ENCODE measurements at regions not wholly inside any gene's neighbourhood (a gene's known extent, or its start where the extent isn't known, plus 50 kb on each side); places are given as distances from the start of the nearest gene placed in this dataset.

DNA sequence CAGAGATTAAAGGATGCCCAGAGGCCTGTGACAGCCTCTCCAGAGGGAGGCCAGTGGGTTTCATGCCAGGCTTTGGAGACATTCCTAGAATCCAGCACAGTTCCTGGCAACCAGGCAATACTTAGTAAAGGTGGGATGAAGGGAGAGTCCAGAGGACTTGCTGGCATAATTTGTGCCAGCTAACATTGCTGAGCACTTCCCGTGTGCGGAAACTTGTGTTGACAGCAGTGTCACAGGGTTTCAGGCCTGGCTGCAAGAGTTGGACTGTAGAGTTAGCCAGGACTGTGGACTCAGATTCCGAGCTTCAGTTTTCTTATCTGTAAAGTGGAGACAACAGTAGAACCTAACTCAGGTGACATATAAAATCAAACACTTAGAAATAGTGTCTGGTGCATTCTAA is 141.7 kb downstream of the SALL1 start:
- H3K4me3 ChIP-seq = no peak overlapping the region

DNA sequence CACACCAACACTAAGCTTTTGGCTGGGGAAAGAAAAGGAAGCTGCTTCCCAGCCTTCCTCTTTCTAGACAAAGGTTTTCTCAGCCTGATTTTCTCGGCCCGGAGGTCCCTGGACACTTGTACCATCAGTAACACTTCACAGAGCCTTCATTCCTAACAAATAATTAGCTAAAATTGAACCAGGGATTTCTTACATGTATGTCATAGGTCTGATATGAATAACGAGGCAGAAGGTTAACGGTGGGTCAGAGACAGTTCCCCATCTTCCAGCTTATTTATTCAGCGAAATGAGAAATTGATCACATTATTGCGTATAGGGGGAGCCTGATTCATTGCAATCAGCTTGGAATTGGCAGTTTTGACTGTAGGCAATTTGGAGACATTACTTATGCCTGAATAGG is 142.5 kb downstream of the SALL1 start:
- Histone ChIP-seq H3K4me1 (no peaks in the 10 kb centered on the region), H3K27me3 (no peaks in the 10 kb centered on the region), H3K36me3 (no peaks in the 10 kb centered on the region), H3K27ac (no peak overlapping the region), H3K4me3 (no peak overlapping the region), H3K9me3 (peaks cover 0 to 25% (median 7%) of the 10 kb centered on the region in 4 donors)
- TF ChIP-seq EP300 (IDR thresholded peaks at IDR 0.05) = no peak
- no peak for TF ChIP-seq CTCF (IDR thresholded peaks at IDR 0.05)
- TF ChIP-seq POLR2AphosphoS5 (IDR thresholded peaks at IDR 0.05) = no peak
- no peak for TF ChIP-seq POLR2A (IDR thresholded peaks at IDR 0.05)
- no peak for ATAC-seq (ENCODE audit: low FRiP score in 2 of 2)
- no peak for DNase-seq
- 84 to 89% methylated on average over 6 of the region's 6 CpGs for WGBS, 2 donors

More for the DNA sequence above, 141.7 kb downstream of the SALL1 start:
- DNase-seq (no peak), ATAC-seq (ENCODE audit: low FRiP score in 2 of 2) (no peak)
- Histone ChIP-seq H3K9me3 (peaks cover 0 to 25% (median 7%) of the 10 kb centered on the region in 4 donors), H3K27ac (no peak overlapping the region), H3K4me1 (no peaks in the 10 kb centered on the region), H3K36me3 (no peaks in the 10 kb centered on the region), H3K27me3 (no peaks in the 10 kb centered on the region)
- no peak for TF ChIP-seq POLR2AphosphoS5 (IDR thresholded peaks at IDR 0.05)
- no peak for TF ChIP-seq EP300 (IDR thresholded peaks at IDR 0.05)
- TF ChIP-seq POLR2A (IDR thresholded peaks at IDR 0.05) = no peak
- no peak for TF ChIP-seq CTCF (IDR thresholded peaks at IDR 0.05)
- whole genome bisulfite sequencing, 2 donors = 87 to 95% methylated on average over 3 of the region's 3 CpGs

DNA sequence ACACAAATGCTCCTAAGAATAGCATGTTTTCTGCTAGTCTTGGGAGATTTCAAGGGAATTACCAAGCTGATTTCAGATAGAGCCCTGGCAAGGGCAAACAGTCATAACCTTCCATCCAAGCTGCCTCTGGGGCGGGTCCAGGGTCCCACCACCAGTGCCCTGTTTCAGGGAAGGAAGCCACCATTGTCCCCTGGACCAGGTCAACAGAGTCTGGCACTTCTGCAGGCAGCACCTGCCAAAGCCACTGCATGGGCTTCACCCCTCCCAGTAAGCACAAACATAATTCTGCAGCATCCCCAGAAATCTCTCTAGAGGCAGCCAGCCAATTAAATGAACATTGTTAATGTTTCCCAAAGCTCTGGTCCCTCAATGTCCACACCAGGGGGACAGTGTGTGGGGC is 143.0 kb downstream of the SALL1 start:
- Histone ChIP-seq H3K4me3 (no peak overlapping the region), H3K4me1 (no peaks in the 10 kb centered on the region), H3K27me3 (no peaks in the 10 kb centered on the region), H3K36me3 (no peaks in the 10 kb centered on the region), H3K9me3 (peaks cover 0 to 25% (median 7%) of the 10 kb centered on the region in 4 donors), H3K27ac (no peak overlapping the region)
- 67% methylated on average over 1 of the region's 1 CpG; no CpG with 5 or more reads in 1 of the 2 donors for WGBS, 2 donors
- DNase-seq = no peak
- no peak for ATAC-seq (ENCODE audit: low FRiP score in 2 of 2)
- no peak for TF ChIP-seq EP300 (IDR thresholded peaks at IDR 0.05)
- TF ChIP-seq CTCF (IDR thresholded peaks at IDR 0.05) = no peak
- no peak for TF ChIP-seq POLR2AphosphoS5 (IDR thresholded peaks at IDR 0.05)
- TF ChIP-seq POLR2A (IDR thresholded peaks at IDR 0.05) = no peak

- peaks cover 0 to 12% (median 0%) of the 10 kb centered on the region in 4 donors for H3K9me3 ChIP-seq
- WGBS, 2 donors = 65 to 83% methylated on average over 5 of the region's 5 CpGs
- no peak overlapping the region for H3K4me3 ChIP-seq
- no peak overlapping the region for H3K27ac ChIP-seq
- no peaks in the 10 kb centered on the region for H3K4me1 ChIP-seq
- DNase-seq (no peak), ATAC-seq (ENCODE audit: low FRiP score in 2 of 2) (no peak)
- no peaks in the 10 kb centered on the region for H3K27me3 ChIP-seq
- TF ChIP-seq POLR2AphosphoS5 (IDR thresholded peaks at IDR 0.05) (no peak), CTCF (IDR thresholded peaks at IDR 0.05) (no peak), EP300 (IDR thresholded peaks at IDR 0.05) (no peak), POLR2A (IDR thresholded peaks at IDR 0.05) (no peak)
- H3K36me3 ChIP-seq = no peaks in the 10 kb centered on the region
These were observed 147.1 kb downstream of the SALL1 start for GRCh38 chr16:51003850-51004566.
